PC-9 (cell line): ENCODE measurements at regions not wholly inside any gene's neighbourhood (a gene's known extent, or its start where the extent isn't known, plus 50 kb on each side); places are given as distances from the start of the nearest gene placed in this dataset.

ENCODE experiments used
- BruUV-seq: library from RNA; stranded (reverse); fragments of 400-500 nt; replicated peaks from 2 replicates; lab custom pipeline; 2021; lab: Mats Ljungman, UMichigan
- CTCF ChIA-PET: fragments of 300-600 bp; sonication (Branson Sonifier 250); formaldehyde crosslinking; loops from one replicate; lab custom pipeline; 2022; ENCODE audit warnings: antibody characterized with exemption; lab: Charles Lee
- POLR2A ChIA-PET: fragments of 300-600 bp; sonication (Branson Sonifier 250); formaldehyde crosslinking; loops from one replicate; lab custom pipeline; 2022; ENCODE audit warnings: antibody characterized with exemption; ENCODE audit not compliant: unreplicated experiment; lab: Charles Lee
- DNase-seq, 2 experiments: peaks; one replicate each; pipeline versions ENCODE4 v3.0.0 to v3.0.0-alpha.2; 2015 to 2022; ENCODE audit warnings: mixed read lengths in 1 of 2
- H2AFZ ChIP-seq: fragments of 200-600 bp; sonication (generic); 2 replicates; pipeline ENCODE4 v1.8.1; 2017; ENCODE audit warnings: antibody characterized with exemption
- H3F3A ChIP-seq: fragments of 200-600 bp; sonication (generic); 2 replicates; pipeline ENCODE4 v1.8.1; 2017; ENCODE audit warnings: antibody characterized with exemption, mild to moderate bottlenecking, low read depth; ENCODE audit not compliant: insufficient read depth
- H3K27ac ChIP-seq: fragments of 200-600 bp; sonication (generic); 2 replicates; pipeline ENCODE4 v1.6.1; 2016; ENCODE audit warnings: mixed run types
- H3K27me3 ChIP-seq: fragments of 200-600 bp; sonication (generic); 2 replicates; pipeline ENCODE4 v1.6.1; 2016; ENCODE audit warnings: low read depth, mixed run types; ENCODE audit not compliant: insufficient read depth
- H3K36me3 ChIP-seq: fragments of 200-600 bp; sonication (generic); 2 replicates; pipeline ENCODE4 v1.6.1; 2016; ENCODE audit warnings: low read depth, mixed run types
- H3K4me1 ChIP-seq: fragments of 200-600 bp; sonication (generic); replicated peaks from 2 replicates; pipeline ENCODE4 v1.6.1; 2016; ENCODE audit warnings: mixed run types; ENCODE audit not compliant: insufficient read depth
- H3K4me2 ChIP-seq: fragments of 200-600 bp; sonication (generic); 2 replicates; pipeline ENCODE4 v1.6.1; 2017; ENCODE audit warnings: mixed run types
- H3K4me3 ChIP-seq: fragments of 200-600 bp; sonication (generic); 2 replicates; pipeline ENCODE4 v1.6.1; 2016; ENCODE audit warnings: mixed run types
- H3K79me2 ChIP-seq: fragments of 200-600 bp; sonication (generic); 2 replicates; pipeline ENCODE4 v1.6.1; 2017; ENCODE audit warnings: low read depth, mixed run types
- H3K9me2 ChIP-seq: fragments of 200-600 bp; sonication (generic); 2 replicates; pipeline ENCODE4 v1.8.1; 2017; ENCODE audit warnings: mild to moderate bottlenecking; ENCODE audit not compliant: insufficient read depth
- H3K9me3 ChIP-seq: fragments of 200-600 bp; sonication (generic); 2 replicates; pipeline ENCODE4 v1.8.1; 2016; ENCODE audit warnings: low read depth; ENCODE audit not compliant: insufficient read depth
- H4K20me1 ChIP-seq: fragments of 200-600 bp; sonication (generic); 2 replicates; pipeline ENCODE4 v1.8.1; 2017; ENCODE audit not compliant: insufficient read depth
- EZH2 ChIP-seq: fragments of 200-600 bp; sonication (generic); IDR thresholded peaks from 2 replicates; pipeline ENCODE4 v1.8.0; 2017; ENCODE audit warnings: antibody characterized with exemption, low read depth
- intact Hi-C: fragments of 100-400 bp; cut with micrococcal nuclease; formaldehyde crosslinking; loops from one replicate; pipeline ENCODE4 v1.10.0; 2022; ENCODE audit not compliant: unreplicated experiment
- TF ChIP-seq, protein P1 (sequence below): fragments of 200-600 bp; sonication (generic); conservative IDR thresholded peaks from 2 replicates; pipeline ENCODE4 v1.6.1; 2017; ENCODE audit warnings: mixed run types, antibody characterized with exemption, mild to moderate bottlenecking, moderate library complexity

DNA sequence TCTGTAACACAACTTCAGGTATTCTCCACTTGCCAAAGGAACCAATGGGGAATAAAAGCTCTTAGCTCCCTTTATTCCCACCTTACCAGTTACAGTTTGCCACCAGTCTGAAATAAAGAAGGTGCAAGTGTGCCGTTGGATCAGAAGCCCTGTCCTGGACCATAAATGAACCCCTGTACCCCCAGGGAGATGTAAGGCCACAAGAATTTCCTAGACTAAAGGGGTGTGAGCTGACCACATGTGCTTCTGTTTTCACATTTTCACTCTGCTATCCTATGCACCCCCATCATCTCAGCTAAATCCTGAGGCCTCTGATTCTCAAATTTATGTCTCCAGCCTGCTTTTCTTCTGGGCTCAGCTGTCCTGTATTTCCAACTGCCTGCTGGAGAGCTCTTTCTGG lies 221.2 kb downstream of the SPRY1 start:
- no peaks in the 10 kb centered on the region for H3F3A ChIP-seq
- H3K27me3 ChIP-seq, result no peaks in the 10 kb centered on the region
- TF ChIP-seq, protein P1, sequence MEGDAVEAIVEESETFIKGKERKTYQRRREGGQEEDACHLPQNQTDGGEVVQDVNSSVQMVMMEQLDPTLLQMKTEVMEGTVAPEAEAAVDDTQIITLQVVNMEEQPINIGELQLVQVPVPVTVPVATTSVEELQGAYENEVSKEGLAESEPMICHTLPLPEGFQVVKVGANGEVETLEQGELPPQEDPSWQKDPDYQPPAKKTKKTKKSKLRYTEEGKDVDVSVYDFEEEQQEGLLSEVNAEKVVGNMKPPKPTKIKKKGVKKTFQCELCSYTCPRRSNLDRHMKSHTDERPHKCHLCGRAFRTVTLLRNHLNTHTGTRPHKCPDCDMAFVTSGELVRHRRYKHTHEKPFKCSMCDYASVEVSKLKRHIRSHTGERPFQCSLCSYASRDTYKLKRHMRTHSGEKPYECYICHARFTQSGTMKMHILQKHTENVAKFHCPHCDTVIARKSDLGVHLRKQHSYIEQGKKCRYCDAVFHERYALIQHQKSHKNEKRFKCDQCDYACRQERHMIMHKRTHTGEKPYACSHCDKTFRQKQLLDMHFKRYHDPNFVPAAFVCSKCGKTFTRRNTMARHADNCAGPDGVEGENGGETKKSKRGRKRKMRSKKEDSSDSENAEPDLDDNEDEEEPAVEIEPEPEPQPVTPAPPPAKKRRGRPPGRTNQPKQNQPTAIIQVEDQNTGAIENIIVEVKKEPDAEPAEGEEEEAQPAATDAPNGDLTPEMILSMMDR, result no peak
- TF ChIP-seq EZH2, result no peak
- no peak overlapping the region for H3K4me3 ChIP-seq
- no peaks in the 10 kb centered on the region for H3K36me3 ChIP-seq
- CTCF ChIA-PET, result no interaction called here
- POLR2A ChIA-PET, result no interaction called here
- no peaks in the 10 kb centered on the region for H3K9me3 ChIP-seq
- H3K79me2 ChIP-seq, result no peaks in the 10 kb centered on the region
- intact Hi-C loops, result no loop called here
- no peak overlapping the region for H2AFZ ChIP-seq
- no peak overlapping the region for H3K27ac ChIP-seq
- H3K4me1 ChIP-seq, result no peaks in the 10 kb centered on the region
- BruUV-seq, result no TSS peak
- no peak overlapping the region for H3K4me2 ChIP-seq
- no peak for DNase-seq
- no peaks in the 10 kb centered on the region for H3K9me2 ChIP-seq
- no peaks in the 10 kb centered on the region for H4K20me1 ChIP-seq

DNA sequence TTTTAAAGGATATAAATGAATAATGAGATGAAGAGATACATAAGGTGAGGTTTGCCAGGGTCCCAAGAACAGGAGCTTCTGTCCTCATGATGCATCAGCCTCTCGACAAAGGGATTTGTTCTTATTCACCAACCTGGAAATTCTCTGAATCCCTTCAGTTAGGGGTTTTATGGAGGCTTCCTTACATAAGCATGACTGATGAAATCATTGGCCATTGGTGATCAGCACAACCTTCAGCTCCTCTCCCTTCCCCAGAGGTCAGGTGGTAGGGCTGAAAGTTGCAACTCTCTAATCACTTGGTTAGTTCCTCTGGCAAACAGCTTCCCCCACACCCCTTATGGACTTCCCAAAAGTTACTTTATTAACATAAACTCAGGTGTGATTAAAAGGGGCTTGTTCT lies 222.0 kb downstream of the SPRY1 start:
- TF ChIP-seq, protein P1, result no peak
- TF ChIP-seq EZH2, result no peak
- no peak for DNase-seq
- H3K27me3 ChIP-seq, result no peaks in the 10 kb centered on the region
- no TSS peak for BruUV-seq
- CTCF ChIA-PET, result no interaction called here
- H3F3A ChIP-seq, result no peaks in the 10 kb centered on the region
- H3K4me3 ChIP-seq, result no peak overlapping the region
- POLR2A ChIA-PET, result no interaction called here
- H3K27ac ChIP-seq, result no peak overlapping the region
- H3K9me2 ChIP-seq, result no peaks in the 10 kb centered on the region
- intact Hi-C loops, result no loop called here
- no peak overlapping the region for H3K4me2 ChIP-seq
- no peaks in the 10 kb centered on the region for H3K36me3 ChIP-seq
- no peaks in the 10 kb centered on the region for H3K4me1 ChIP-seq
- H3K9me3 ChIP-seq, result no peaks in the 10 kb centered on the region
- H4K20me1 ChIP-seq, result no peaks in the 10 kb centered on the region
- no peak overlapping the region for H2AFZ ChIP-seq
- no peaks in the 10 kb centered on the region for H3K79me2 ChIP-seq

GRCh38 chr4:123619326-123619725 lies 222.7 kb downstream of the SPRY1 start:
- Histone ChIP-seq H4K20me1 (no peaks in the 10 kb centered on the region), H3F3A (no peaks in the 10 kb centered on the region), H3K79me2 (no peaks in the 10 kb centered on the region), H3K27me3 (no peaks in the 10 kb centered on the region), H2AFZ (no peak overlapping the region), H3K4me2 (no peak overlapping the region), H3K36me3 (no peaks in the 10 kb centered on the region), H3K4me3 (no peak overlapping the region), H3K9me2 (no peaks in the 10 kb centered on the region), H3K4me1 (no peaks in the 10 kb centered on the region), H3K27ac (no peak overlapping the region), H3K9me3 (no peaks in the 10 kb centered on the region)
- intact Hi-C loops, result no loop called here
- ChIA-PET POLR2A (no interaction called here), CTCF (no interaction called here)
- BruUV-seq, result no TSS peak
- no peak for DNase-seq
- TF ChIP-seq, protein P1, result no peak
- TF ChIP-seq EZH2, result no peak
